Stimulated activated CD8-positive, alpha-beta memory T cell treated with anti-CD3 and anti-CD28 coated beads, Interleukin-12 subunit alpha, Interleukin-12 subunit beta, amount 100 ng/mL, for 24 hours (primary cell): ENCODE measurements at regions not wholly inside any gene's neighbourhood (a gene's known extent, or its start where the extent isn't known, plus 50 kb on each side); places are given as distances from the start of the nearest gene placed in this dataset.

Experiments
- DNase-seq: peaks from one replicate; pipeline ENCODE4 v3.0.0-alpha.2; 2020; ENCODE audit errors: extremely low read depth

- DNase-seq, result no peak
Measured at GRCh38 chr2:128578406-128579390, 260.0 kb upstream of the HS6ST1 start.

GRCh38 chr2:128579825-128580224 is 261.2 kb upstream of the HS6ST1 start:
- no peak for DNase-seq

GRCh38 chr2:128580988-128581848 is 262.6 kb upstream of the HS6ST1 start:
- DNase-seq, result no peak

- DNase-seq, result no peak
Measured at GRCh38 chr2:128581849-128582244, 263.2 kb upstream of the HS6ST1 start.

- no peak for DNase-seq
Measured at GRCh38 chr2:128584296-128584890, 265.7 kb upstream of the HS6ST1 start.

GRCh38 chr2:128585706-128586105 is 267.0 kb upstream of the HS6ST1 start:
- no peak for DNase-seq

- no peak for DNase-seq
Measured at GRCh38 chr2:128589681-128590080, 271.0 kb upstream of the HS6ST1 start.

- no peak for DNase-seq
Measured at GRCh38 chr2:128590309-128591021, 271.8 kb upstream of the HS6ST1 start.

- DNase-seq, result no peak
Measured at GRCh38 chr2:128591022-128591860, 272.6 kb upstream of the HS6ST1 start.

GRCh38 chr2:128591861-128592822 is 273.5 kb upstream of the HS6ST1 start:
- DNase-seq, result no peak

- DNase-seq, result no peak
Measured at GRCh38 chr2:128593518-128593878, 274.8 kb upstream of the HS6ST1 start.

GRCh38 chr2:128593879-128594650 is 275.4 kb upstream of the HS6ST1 start:
- DNase-seq, result no peak

GRCh38 chr2:128594651-128594910 is 275.9 kb upstream of the HS6ST1 start:
- no peak for DNase-seq

GRCh38 chr2:128594953-128595677 is 276.4 kb upstream of the HS6ST1 start:
- no peak for DNase-seq

- DNase-seq, result no peak
Measured at GRCh38 chr2:128595763-128596395, 277.2 kb upstream of the HS6ST1 start.

- no peak for DNase-seq
Measured at GRCh38 chr2:128596396-128597120, 277.9 kb upstream of the HS6ST1 start.

- DNase-seq, result no peak
Measured at GRCh38 chr2:128597121-128597762, 278.6 kb upstream of the HS6ST1 start.
